Activated T-cell treated with anti-CD3 and anti-CD28 coated beads, Interleukin-2, amount 50 U/mL, for 24 hours (primary cell): ENCODE measurements at regions not wholly inside any gene's neighbourhood (a gene's known extent, or its start where the extent isn't known, plus 50 kb on each side); places are given as distances from the start of the nearest gene placed in this dataset.

Experiments used
- DNase-seq: peaks from one replicate; pipeline ENCODE4 v3.0.0-alpha.2; 2020
- H3K27ac Mint-ChIP-seq: 2 replicates; pipeline ENCODE4 v1.8.0; 2020; ENCODE audit warnings: mild to moderate bottlenecking, mixed read lengths
- H3K27me3 Mint-ChIP-seq: 2 replicates; pipeline ENCODE4 v1.8.0; 2020; ENCODE audit warnings: mixed read lengths
- H3K36me3 Mint-ChIP-seq: 2 replicates; pipeline ENCODE4 v1.8.0; 2020; ENCODE audit warnings: low read depth, mixed read lengths
- H3K4me1 Mint-ChIP-seq: 2 replicates; pipeline ENCODE4 v1.8.0; 2020; ENCODE audit warnings: low read depth, mixed read lengths
- H3K4me3 Mint-ChIP-seq: 2 replicates; pipeline ENCODE4 v1.8.0; 2020; ENCODE audit warnings: mild to moderate bottlenecking, moderate library complexity, mixed read lengths
- H3K9me3 Mint-ChIP-seq: 2 replicates; pipeline ENCODE4 v1.8.0; 2020; ENCODE audit warnings: mixed read lengths

DNA sequence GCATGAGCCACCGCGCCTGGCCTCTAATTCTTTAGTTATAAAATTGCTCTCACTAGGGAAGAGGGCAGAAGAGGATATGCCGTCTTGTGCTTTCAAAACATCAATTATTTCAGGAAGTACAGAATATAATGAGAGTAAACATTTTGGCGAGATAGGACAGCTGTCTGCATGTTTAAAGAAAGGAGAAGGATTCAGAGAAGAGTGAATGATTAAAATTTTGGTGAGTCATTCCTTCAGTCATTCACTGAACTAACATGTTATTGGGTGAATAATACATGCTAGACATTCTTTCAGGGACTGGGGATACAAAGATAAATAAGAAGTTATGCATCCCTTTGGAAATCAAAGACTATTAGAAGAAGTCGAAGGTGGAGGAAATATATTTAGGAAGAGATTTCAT lies 590.3 kb upstream of the GOT2 start:
- H3K27ac Mint-ChIP-seq, result no peak overlapping the region
- no peaks in the 10 kb centered on the region for H3K36me3 Mint-ChIP-seq
- H3K4me1 Mint-ChIP-seq, result no peaks in the 10 kb centered on the region
- no peak for DNase-seq
- no peak overlapping the region for H3K4me3 Mint-ChIP-seq
- no peaks in the 10 kb centered on the region for H3K27me3 Mint-ChIP-seq
- peaks cover 10% of the 10 kb centered on the region for H3K9me3 Mint-ChIP-seq

DNA sequence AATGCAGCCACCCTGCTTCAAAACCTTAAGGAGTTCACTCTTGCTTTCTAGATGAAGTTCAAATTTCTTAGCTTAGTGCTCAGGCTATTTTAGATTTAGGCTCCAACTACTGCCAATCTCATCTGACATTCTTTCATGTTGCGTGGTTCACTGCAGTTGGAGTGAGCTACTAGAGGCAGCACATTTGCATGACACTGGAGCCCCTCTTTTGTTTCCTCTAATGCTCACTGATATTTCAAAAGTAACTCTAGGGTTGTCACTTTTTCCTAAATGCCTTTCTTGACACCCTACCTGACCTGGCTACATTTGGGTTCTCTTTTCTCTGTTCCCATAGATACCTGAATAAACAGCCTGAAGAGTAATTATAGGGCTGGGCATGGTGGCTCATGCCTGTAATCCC lies 586.5 kb upstream of the GOT2 start:
- Mint-ChIP-seq H3K4me3 (no peak overlapping the region), H3K27me3 (no peaks in the 10 kb centered on the region), H3K27ac (no peak overlapping the region), H3K36me3 (no peaks in the 10 kb centered on the region), H3K4me1 (no peaks in the 10 kb centered on the region), H3K9me3 (no peaks in the 10 kb centered on the region)
- DNase-seq, result no peak

DNA sequence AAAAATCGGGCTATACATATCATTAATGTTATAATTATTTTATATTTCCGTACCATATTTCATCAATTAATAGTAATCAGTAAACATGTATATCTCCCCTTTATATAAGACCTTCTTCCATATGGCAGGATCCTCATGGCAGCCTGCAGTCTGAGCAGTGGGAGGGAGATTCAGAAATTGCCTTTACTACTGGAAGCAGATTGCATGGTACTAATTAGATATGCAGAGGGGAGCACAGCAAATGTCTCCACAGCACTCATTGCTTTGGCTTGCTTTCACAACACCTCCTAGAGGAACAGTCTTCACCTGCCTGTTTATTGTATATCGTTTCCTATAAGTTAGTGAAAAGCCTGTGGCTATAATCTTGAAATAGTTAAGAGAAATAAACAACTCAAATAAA lies 585.8 kb upstream of the GOT2 start:
- Mint-ChIP-seq H3K9me3 (no peaks in the 10 kb centered on the region), H3K27me3 (no peaks in the 10 kb centered on the region), H3K4me1 (no peaks in the 10 kb centered on the region), H3K27ac (no peak overlapping the region), H3K4me3 (no peak overlapping the region), H3K36me3 (no peaks in the 10 kb centered on the region)
- DNase-seq, result no peak

DNA sequence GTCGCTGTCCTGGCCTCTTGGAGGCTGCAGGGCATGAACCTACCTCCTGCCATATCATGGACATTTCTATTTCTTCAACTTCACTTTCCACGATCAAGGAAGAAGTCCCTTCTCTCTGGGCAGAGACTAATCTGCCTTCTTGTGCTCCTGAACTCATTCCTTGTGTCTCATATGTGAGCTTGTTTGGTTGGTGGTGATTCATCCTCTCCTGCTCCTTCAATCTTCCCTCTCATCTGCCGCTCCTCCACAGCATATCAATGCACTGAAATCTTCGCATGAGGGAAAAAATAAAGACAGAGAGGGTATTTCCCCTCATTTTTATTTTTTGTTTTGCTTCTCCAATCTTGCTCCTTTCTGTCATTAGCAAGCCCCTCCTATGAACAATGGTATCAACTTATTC lies 571.7 kb upstream of the GOT2 start:
- H3K27me3 Mint-ChIP-seq, result no peaks in the 10 kb centered on the region
- H3K4me1 Mint-ChIP-seq, result no peaks in the 10 kb centered on the region
- H3K36me3 Mint-ChIP-seq, result no peaks in the 10 kb centered on the region
- no peak for DNase-seq
- H3K4me3 Mint-ChIP-seq, result no peak overlapping the region
- no peaks in the 10 kb centered on the region for H3K9me3 Mint-ChIP-seq
- no peak overlapping the region for H3K27ac Mint-ChIP-seq

DNA sequence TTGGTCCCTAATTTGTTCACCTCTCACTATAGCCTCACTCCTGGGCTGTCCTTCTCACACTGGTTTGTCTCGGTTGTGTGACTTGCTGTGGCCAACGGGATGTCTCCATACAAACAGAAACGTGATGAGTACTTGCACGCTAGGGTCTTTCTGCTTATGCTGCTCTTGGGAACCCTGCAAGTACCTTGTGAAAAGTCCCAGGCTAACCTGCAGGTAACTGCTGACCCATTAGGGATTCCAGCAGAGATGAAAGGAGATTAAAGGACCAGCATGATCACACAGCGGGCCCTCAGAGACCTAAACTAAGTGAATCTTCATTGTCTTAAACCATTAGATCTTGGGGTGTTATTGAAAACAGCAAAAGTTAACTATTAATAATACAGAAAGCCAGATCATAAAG lies 562.8 kb upstream of the GOT2 start:
- Mint-ChIP-seq H3K27me3 (no peaks in the 10 kb centered on the region), H3K9me3 (no peaks in the 10 kb centered on the region), H3K27ac (no peak overlapping the region), H3K4me3 (no peak overlapping the region), H3K4me1 (no peaks in the 10 kb centered on the region), H3K36me3 (no peaks in the 10 kb centered on the region)
- DNase-seq, result no peak

DNA sequence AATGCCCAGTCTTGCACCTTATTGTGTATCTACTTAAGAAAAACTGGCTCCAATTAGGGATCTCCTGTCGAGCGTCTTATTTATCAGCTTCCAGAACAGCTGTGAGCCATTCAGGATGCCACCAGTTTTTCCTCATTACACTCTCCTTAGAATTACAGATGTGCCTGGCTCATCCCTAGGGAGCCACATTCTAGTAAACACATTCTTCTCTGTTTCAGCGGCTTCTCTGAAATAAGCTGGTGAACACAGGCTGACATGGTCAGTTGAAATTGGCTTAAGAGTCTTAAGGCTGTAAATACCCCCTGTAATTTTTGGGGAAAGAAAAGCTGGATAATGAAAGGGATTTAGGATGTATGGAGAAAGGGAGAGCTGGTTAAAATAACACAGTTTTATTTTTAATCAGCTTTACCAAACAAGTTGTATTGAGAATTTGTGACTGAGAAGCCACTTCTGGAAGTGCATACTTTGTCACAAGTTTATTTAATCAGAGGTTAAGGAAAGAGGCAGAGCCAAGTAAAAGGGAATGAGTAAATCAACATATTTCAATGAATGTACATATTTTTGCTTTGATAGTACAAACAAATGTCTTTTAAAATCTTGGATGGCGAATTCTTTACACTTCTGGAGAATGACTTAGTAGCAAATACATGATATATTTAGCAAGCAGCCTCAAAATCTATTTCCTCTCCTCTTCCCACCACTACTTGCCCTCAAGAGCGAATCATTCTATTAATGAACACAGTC lies 562.0 kb upstream of the GOT2 start:
- no peaks in the 10 kb centered on the region for H3K36me3 Mint-ChIP-seq
- DNase-seq, result no peak
- no peaks in the 10 kb centered on the region for H3K27me3 Mint-ChIP-seq
- H3K9me3 Mint-ChIP-seq, result no peaks in the 10 kb centered on the region
- H3K4me3 Mint-ChIP-seq, result no peak overlapping the region
- H3K4me1 Mint-ChIP-seq, result no peaks in the 10 kb centered on the region
- H3K27ac Mint-ChIP-seq, result no peak overlapping the region

DNA sequence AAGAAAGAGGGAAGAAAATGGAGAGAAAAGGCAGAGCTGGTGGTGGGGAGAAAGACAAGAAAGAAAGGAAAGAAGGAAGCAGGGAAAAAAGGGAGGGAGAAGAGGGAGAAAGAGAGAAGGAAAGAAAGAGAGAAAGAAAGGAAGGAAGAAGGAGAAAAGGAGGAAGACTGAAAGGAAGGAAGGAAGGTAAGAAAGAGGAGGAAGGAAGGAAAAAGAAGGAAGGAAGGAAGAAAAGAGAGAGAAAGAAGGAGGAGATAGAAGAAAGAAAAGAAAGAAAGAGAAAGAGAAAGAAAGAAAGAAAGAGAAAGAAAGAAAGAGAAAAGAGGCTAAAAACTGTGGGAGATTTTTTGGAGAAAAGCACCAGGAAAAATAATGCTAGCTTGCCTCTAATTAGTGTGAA lies 561.4 kb upstream of the GOT2 start:
- Mint-ChIP-seq H3K4me1 (no peaks in the 10 kb centered on the region), H3K36me3 (no peaks in the 10 kb centered on the region), H3K27me3 (no peaks in the 10 kb centered on the region), H3K27ac (no peak overlapping the region), H3K9me3 (no peaks in the 10 kb centered on the region), H3K4me3 (no peak overlapping the region)
- no peak for DNase-seq

DNA sequence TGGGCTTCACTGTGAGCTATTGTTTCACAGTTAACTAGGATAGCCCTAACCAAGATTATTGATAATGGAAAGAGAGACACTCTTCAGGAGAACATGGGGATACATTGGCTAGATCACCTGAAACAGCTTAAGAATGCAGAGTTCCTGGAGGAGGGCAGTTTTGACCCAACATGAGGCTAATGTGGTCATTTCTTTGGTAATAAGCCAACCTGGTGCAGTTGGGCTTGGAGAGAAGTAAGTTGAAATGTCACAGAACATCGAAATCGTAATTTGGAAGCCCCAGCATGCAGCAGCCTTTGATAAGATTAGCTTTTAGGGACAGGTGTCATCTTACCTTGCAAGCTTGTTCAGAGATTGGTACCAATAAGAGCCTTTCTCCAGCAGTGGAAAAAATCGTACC lies 556.6 kb upstream of the GOT2 start:
- no peak overlapping the region for H3K4me3 Mint-ChIP-seq
- no peaks in the 10 kb centered on the region for H3K36me3 Mint-ChIP-seq
- no peak for DNase-seq
- peaks cover 3% of the 10 kb centered on the region for H3K9me3 Mint-ChIP-seq
- no peaks in the 10 kb centered on the region for H3K4me1 Mint-ChIP-seq
- H3K27me3 Mint-ChIP-seq, result no peaks in the 10 kb centered on the region
- H3K27ac Mint-ChIP-seq, result no peak overlapping the region

DNA sequence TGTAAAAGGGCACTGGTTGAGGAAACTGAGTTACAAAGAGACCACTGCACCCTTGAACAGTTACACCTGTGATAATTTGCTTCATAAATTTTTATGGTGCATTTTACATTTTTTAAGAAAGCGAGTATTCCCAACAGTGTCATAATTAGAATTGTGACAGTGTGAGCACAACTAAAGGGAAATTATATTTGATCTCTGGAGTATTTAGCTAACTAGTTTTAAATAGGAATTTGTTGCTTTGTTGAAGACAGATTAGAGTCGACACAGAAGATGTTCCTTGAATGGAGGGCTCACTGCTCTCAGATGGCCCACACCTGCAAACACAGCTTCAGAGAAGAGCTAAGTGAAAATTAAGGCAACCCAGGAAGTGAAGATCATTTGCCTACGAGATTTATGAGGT lies 555.0 kb upstream of the GOT2 start:
- H3K4me3 Mint-ChIP-seq, result no peak overlapping the region
- H3K36me3 Mint-ChIP-seq, result no peaks in the 10 kb centered on the region
- peaks cover 8% of the 10 kb centered on the region for H3K9me3 Mint-ChIP-seq
- no peak for DNase-seq
- no peaks in the 10 kb centered on the region for H3K4me1 Mint-ChIP-seq
- H3K27me3 Mint-ChIP-seq, result no peaks in the 10 kb centered on the region
- no peak overlapping the region for H3K27ac Mint-ChIP-seq

DNA sequence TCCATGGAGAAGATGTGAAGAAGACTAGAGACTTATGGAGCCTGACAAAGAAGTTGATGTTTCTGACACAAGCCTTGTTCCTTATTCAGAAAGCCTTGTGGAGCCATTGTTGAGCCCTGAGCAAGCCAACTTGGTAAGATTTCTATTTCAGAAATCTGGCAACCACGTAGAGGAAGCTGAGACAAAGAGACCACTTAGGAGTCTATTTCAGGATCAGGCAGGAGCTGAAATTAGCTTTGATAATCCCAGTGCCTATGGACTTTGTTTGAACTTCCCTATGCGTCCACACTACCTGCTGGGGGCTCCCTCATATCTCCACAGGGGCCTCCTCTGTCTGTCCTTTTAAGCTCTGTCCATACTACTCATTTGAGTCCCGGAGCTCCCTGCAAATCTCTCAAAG lies 540.0 kb upstream of the GOT2 start:
- Mint-ChIP-seq H3K4me3 (no peak overlapping the region), H3K27ac (no peak overlapping the region)

DNA sequence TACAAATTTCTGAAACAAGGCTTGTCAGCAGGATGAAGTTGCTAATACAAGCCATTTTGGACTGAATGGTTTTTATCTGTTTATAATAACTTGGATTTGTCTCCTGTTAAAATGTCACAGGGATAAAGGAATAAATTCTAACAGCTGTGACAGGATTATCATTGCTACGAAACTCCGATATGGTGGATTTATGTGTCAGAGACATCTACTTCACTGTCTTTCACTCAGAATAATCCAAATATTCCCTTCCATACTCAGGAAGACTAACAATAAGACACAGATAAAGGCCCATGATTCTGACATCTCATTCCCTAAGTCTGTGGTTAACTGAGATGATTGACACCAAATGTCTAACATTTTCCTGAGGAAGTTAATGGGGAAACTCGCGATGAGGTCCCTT lies 529.8 kb upstream of the GOT2 start:
- Mint-ChIP-seq H3K36me3 (no peaks in the 10 kb centered on the region), H3K4me3 (no peak overlapping the region), H3K27ac (no peak overlapping the region), H3K27me3 (no peaks in the 10 kb centered on the region), H3K4me1 (peaks cover 23% of the 10 kb centered on the region), H3K9me3 (peaks cover 1% of the 10 kb centered on the region)
- DNase-seq, result no peak

More for the DNA sequence above, 540.0 kb upstream of the GOT2 start:
- Mint-ChIP-seq H3K9me3 (no peaks in the 10 kb centered on the region), H3K27me3 (no peaks in the 10 kb centered on the region), H3K4me1 (no peaks in the 10 kb centered on the region), H3K36me3 (no peaks in the 10 kb centered on the region)
- no peak for DNase-seq

DNA sequence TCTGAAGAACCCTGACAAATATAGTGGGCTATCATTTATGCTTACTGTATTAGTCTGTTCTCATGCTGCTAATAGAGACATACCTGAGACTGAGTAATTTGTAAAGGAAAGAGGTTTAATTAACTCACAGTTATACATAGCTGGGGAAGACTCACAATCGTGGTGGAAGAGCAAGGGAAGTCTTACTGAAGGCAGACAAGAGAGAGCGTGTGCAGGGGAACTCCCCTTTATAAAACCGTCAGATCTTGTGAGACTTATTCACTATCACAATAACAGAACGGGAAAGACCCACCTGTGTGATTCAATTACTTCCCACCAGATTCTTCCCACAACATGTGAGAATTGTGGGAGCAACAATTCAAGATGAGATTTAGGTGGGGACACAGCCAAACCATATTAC lies 526.8 kb upstream of the GOT2 start:
- Mint-ChIP-seq H3K36me3 (no peaks in the 10 kb centered on the region), H3K27me3 (no peaks in the 10 kb centered on the region), H3K27ac (no peak overlapping the region), H3K9me3 (peaks cover 3% of the 10 kb centered on the region), H3K4me1 (peaks cover 23% of the 10 kb centered on the region), H3K4me3 (no peak overlapping the region)
- DNase-seq, result no peak

DNA sequence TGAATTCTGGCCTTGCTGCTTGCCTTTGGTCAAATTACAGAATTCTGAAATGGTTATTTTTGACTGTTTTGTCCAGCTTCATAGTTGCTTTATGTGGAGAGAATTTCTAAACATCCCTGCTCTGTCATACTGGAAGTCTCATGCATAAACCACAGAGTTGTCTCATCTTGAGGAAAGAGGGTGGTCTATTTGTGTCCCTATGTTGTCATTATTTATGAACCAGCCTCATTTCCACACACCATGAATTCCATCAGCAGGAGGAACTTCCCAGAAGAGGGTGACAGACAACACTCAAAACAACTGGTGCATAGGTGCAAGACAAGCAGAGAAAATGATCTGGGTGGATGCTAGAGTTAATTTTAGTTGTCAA lies 525.8 kb upstream of the GOT2 start:
- Mint-ChIP-seq H3K36me3 (no peaks in the 10 kb centered on the region), H3K27ac (no peak overlapping the region), H3K9me3 (peaks cover 3% of the 10 kb centered on the region), H3K4me3 (no peak overlapping the region), H3K27me3 (no peaks in the 10 kb centered on the region), H3K4me1 (peaks cover 23% of the 10 kb centered on the region)
- DNase-seq, result no peak

DNA sequence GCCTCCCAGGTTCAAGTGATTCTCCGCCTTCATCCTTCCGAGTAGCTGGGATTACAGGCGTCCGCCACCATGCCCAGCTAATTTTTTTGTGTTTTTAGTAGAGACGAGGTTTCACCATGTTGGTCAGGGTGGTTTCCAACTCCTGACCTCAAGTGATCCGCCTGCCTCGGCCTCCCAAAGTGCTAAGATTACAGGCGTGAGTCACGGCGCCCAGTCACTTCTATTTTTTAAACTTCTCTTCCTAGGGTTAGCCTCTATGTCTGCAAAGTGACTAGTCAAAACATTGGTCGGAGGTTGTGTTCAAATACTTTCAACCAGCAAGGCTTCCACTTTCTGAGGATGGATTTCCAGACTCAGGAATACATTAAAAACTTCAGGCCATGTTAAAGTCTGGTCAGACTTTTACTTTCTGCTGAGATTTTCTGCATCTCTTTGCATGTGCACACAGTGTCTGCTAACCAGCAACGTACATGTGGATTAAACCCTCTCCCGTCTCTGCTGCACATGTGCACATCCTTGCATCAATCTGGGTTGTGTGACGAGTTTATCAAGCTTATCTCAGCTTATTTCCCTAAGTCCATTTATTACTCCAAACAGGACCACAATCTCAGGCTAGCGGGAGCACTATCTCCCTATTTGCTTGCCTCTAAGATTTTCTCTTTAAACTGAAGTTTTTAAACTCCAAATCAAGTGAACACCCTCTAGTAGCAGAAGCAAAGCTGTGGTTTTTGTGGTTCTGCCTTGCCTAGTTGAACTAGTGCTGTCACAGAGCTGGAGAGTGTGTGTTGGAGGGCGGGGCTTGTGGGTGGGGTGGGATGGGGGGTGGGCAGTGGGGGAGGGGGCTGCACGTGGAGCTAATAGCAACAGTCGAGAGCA lies 525.2 kb upstream of the GOT2 start:
- Mint-ChIP-seq H3K36me3 (no peaks in the 10 kb centered on the region), H3K4me3 (peak overlapping the region; percentile 39), H3K9me3 (peaks cover 5% of the 10 kb centered on the region), H3K27ac (peak overlapping the region; percentile 63), H3K27me3 (no peaks in the 10 kb centered on the region), H3K4me1 (peaks cover 23% of the 10 kb centered on the region)
- peak; percentile 31 for DNase-seq

DNA sequence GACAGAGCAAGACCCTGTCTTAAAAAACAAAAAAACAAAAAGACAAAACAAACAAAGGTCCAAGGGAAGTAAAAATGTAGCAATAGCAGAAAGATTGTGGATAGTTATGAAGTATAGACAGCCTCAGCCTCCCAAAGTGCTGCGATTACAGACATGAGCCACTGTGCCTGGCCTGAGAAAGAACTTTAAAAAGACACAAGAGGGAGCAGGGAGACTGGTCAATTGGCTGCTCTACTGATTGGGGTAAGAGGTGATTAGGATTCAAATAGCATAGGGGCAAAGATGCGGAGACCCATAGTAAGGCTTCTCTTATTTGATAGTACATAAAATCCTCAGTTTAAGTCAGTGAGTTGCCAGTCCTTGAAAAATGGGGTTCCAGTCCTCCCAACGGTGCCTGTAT lies 518.2 kb upstream of the GOT2 start:
- Mint-ChIP-seq H3K9me3 (peaks cover 3% of the 10 kb centered on the region), H3K4me3 (no peak overlapping the region), H3K36me3 (no peaks in the 10 kb centered on the region), H3K27ac (no peak overlapping the region), H3K4me1 (no peaks in the 10 kb centered on the region), H3K27me3 (no peaks in the 10 kb centered on the region)
- DNase-seq, result no peak
